Smooth muscle cell (in vitro differentiated cells): ENCODE measurements at regions not wholly inside any gene's neighbourhood (a gene's known extent, or its start where the extent isn't known, plus 50 kb on each side); places are given as distances from the start of the nearest gene placed in this dataset.

Experiments
- DNase-seq: peaks from one replicate; lab custom pipeline; 2025; ENCODE audit not compliant: unreplicated experiment; lab: John Stamatoyannopoulos, UW
- H2AFZ ChIP-seq: fragments of 200-600 bp; sonication (generic); 2 replicates; pipeline ENCODE4 v1.6.0; 2016; ENCODE audit warnings: antibody characterized with exemption, low read depth, mild to moderate bottlenecking
- H3F3A ChIP-seq: fragments of 200-600 bp; sonication (generic); 2 replicates; pipeline ENCODE4 v1.6.0; 2017; ENCODE audit warnings: antibody characterized with exemption, low read depth
- H3K27ac ChIP-seq: fragments of 200-600 bp; sonication (generic); 2 replicates; pipeline ENCODE4 v1.5.1; 2016; ENCODE audit warnings: low read depth, mild to moderate bottlenecking
- H3K27me3 ChIP-seq: fragments of 200-600 bp; sonication (generic); 2 replicates; pipeline ENCODE4 v1.6.1; 2016; ENCODE audit warnings: low read depth, mild to moderate bottlenecking
- H3K36me3 ChIP-seq: fragments of 200-600 bp; sonication (generic); 2 replicates; pipeline ENCODE4 v1.5.1; 2016; ENCODE audit warnings: low read depth
- H3K4me1 ChIP-seq: fragments of 200-600 bp; sonication (generic); 2 replicates; pipeline ENCODE4 v1.5.1; 2016; ENCODE audit warnings: low read depth
- H3K4me2 ChIP-seq: fragments of 200-600 bp; sonication (generic); 2 replicates; pipeline ENCODE4 v1.6.0; 2016; ENCODE audit warnings: mild to moderate bottlenecking
- H3K4me3 ChIP-seq: fragments of 200-600 bp; sonication (generic); 2 replicates; pipeline ENCODE4 v1.5.1; 2016; ENCODE audit warnings: mild to moderate bottlenecking
- H3K79me2 ChIP-seq: fragments of 200-600 bp; sonication (generic); 2 replicates; pipeline ENCODE4 v1.6.0; 2016; ENCODE audit warnings: low read depth, mild to moderate bottlenecking
- H3K9ac ChIP-seq: fragments of 200-600 bp; sonication (generic); 2 replicates; pipeline ENCODE4 v1.6.0; 2016; ENCODE audit warnings: low read depth
- H3K9me3 ChIP-seq: fragments of 200-600 bp; sonication (generic); replicated peaks from 2 replicates; pipeline ENCODE4 v1.5.1; 2016; ENCODE audit warnings: low read depth
- H4K20me1 ChIP-seq: fragments of 200-600 bp; sonication (generic); 2 replicates; pipeline ENCODE4 v1.6.0; 2016; ENCODE audit warnings: low read depth
- CTCF ChIP-seq: fragments of 200-600 bp; sonication (generic); IDR thresholded peaks from 2 replicates; pipeline ENCODE4 v1.5.1; 2017; ENCODE audit warnings: borderline replicate concordance, mild to moderate bottlenecking, antibody characterized with exemption; ENCODE audit not compliant: insufficient read depth, poor library complexity, severe bottlenecking
- WGBS: methylation state at CpG from one replicate; pipeline ENCODE4 v1.1.7; 2016; ENCODE audit warnings: low lambda C conversion rate; 5-methylcytosine and 5-hydroxymethylcytosine counted together

GRCh38 chr12:30000401-30000800 is 216.7 kb upstream of the TMTC1 start:
- no peak overlapping the region for H3K4me3 ChIP-seq
- no peaks in the 10 kb centered on the region for H4K20me1 ChIP-seq
- no peaks in the 10 kb centered on the region for H3K9me3 ChIP-seq
- no peaks in the 10 kb centered on the region for H3K36me3 ChIP-seq
- no peak overlapping the region for H3K9ac ChIP-seq
- H3K27me3 ChIP-seq, result no peaks in the 10 kb centered on the region
- 93% methylated on average over 1 of the region's 1 CpG for WGBS
- no peak overlapping the region for H3K27ac ChIP-seq
- no peaks in the 10 kb centered on the region for H3K4me1 ChIP-seq
- H3F3A ChIP-seq, result no peaks in the 10 kb centered on the region
- no peak for TF ChIP-seq CTCF
- DNase-seq, result no peak
- H3K79me2 ChIP-seq, result no peaks in the 10 kb centered on the region
- no peak overlapping the region for H2AFZ ChIP-seq
- H3K4me2 ChIP-seq, result no peak overlapping the region

GRCh38 chr12:29996993-29997392 is 213.3 kb upstream of the TMTC1 start:
- no peak overlapping the region for H3K4me3 ChIP-seq
- H3K79me2 ChIP-seq, result no peaks in the 10 kb centered on the region
- H3K9ac ChIP-seq, result no peak overlapping the region
- H3K27ac ChIP-seq, result no peak overlapping the region
- no peak for DNase-seq
- no peak for TF ChIP-seq CTCF
- no peaks in the 10 kb centered on the region for H3K27me3 ChIP-seq
- 96% methylated on average over 3 of the region's 3 CpGs for WGBS
- no peak overlapping the region for H2AFZ ChIP-seq
- H3K4me2 ChIP-seq, result no peak overlapping the region
- no peaks in the 10 kb centered on the region for H3F3A ChIP-seq
- no peaks in the 10 kb centered on the region for H3K4me1 ChIP-seq
- no peaks in the 10 kb centered on the region for H4K20me1 ChIP-seq
- no peaks in the 10 kb centered on the region for H3K9me3 ChIP-seq
- H3K36me3 ChIP-seq, result no peaks in the 10 kb centered on the region

GRCh38 chr12:29992366-29992765 is 208.6 kb upstream of the TMTC1 start:
- no peak overlapping the region for H3K4me3 ChIP-seq
- no peaks in the 10 kb centered on the region for H3K36me3 ChIP-seq

More at GRCh38 chr12:29992366-29992765, 208.6 kb upstream of the TMTC1 start:
- Histone ChIP-seq H3K9me3 (no peaks in the 10 kb centered on the region), H3K4me1 (no peaks in the 10 kb centered on the region), H3K4me2 (no peak overlapping the region), H3F3A (no peaks in the 10 kb centered on the region), H3K79me2 (no peaks in the 10 kb centered on the region), H3K27me3 (no peaks in the 10 kb centered on the region), H2AFZ (no peak overlapping the region), H3K27ac (no peak overlapping the region), H4K20me1 (no peaks in the 10 kb centered on the region), H3K9ac (no peak overlapping the region)
- no peak for TF ChIP-seq CTCF
- WGBS, result 72% methylated on average over 2 of the region's 2 CpGs
- no peak for DNase-seq
